NOMO-1 treated with dmso at 0.1 percent for 144 hours (cell line): ENCODE measurements at regions not wholly inside any gene's neighbourhood (a gene's known extent, or its start where the extent isn't known, plus 50 kb on each side); places are given as distances from the start of the nearest gene placed in this dataset.

Source experiments
- DNase-seq: peaks from one replicate; lab custom pipeline; 2025; ENCODE audit not compliant: unreplicated experiment; lab: John Stamatoyannopoulos, UW

- no peak for DNase-seq
Measured at GRCh38 chr12:24109381-24110039, 160.0 kb upstream of the SOX5 start.

GRCh38 chr12:24102676-24103075 lies 153.2 kb upstream of the SOX5 start:
- DNase-seq, result no peak

GRCh38 chr12:24099576-24099975 lies 150.1 kb upstream of the SOX5 start:
- no peak for DNase-seq

- no peak for DNase-seq
Measured at GRCh38 chr12:24095245-24095644, 145.8 kb upstream of the SOX5 start.

GRCh38 chr12:24089510-24089890 lies 140.0 kb upstream of the SOX5 start:
- no peak for DNase-seq

GRCh38 chr12:24088751-24089509 lies 139.5 kb upstream of the SOX5 start:
- DNase-seq, result no peak

GRCh38 chr12:24087294-24087693 lies 137.8 kb upstream of the SOX5 start:
- no peak for DNase-seq

GRCh38 chr12:24084800-24085199 lies 135.3 kb upstream of the SOX5 start:
- DNase-seq, result no peak

GRCh38 chr12:24083838-24084237 lies 134.4 kb upstream of the SOX5 start:
- no peak for DNase-seq

GRCh38 chr12:24081606-24082005 lies 132.1 kb upstream of the SOX5 start:
- no peak for DNase-seq

GRCh38 chr12:24081092-24081529 lies 131.6 kb upstream of the SOX5 start:
- no peak for DNase-seq

- DNase-seq, result no peak
Measured at GRCh38 chr12:24080465-24080864, 131.0 kb upstream of the SOX5 start.

- no peak for DNase-seq
Measured at GRCh38 chr12:24079083-24079482, 129.6 kb upstream of the SOX5 start.

- DNase-seq, result no peak
Measured at GRCh38 chr12:24078318-24078765, 128.9 kb upstream of the SOX5 start.

GRCh38 chr12:24077161-24077560 lies 127.7 kb upstream of the SOX5 start:
- no peak for DNase-seq

GRCh38 chr12:24075650-24076049 lies 126.2 kb upstream of the SOX5 start:
- DNase-seq, result no peak

- DNase-seq, result no peak
Measured at GRCh38 chr12:24073170-24073810, 123.8 kb upstream of the SOX5 start.

- peak; percentile 29 for DNase-seq
Measured at GRCh38 chr12:24072302-24072701, 122.8 kb upstream of the SOX5 start.

GRCh38 chr12:24071842-24072241 lies 122.4 kb upstream of the SOX5 start:
- DNase-seq, result no peak

GRCh38 chr12:24069532-24070395 lies 120.3 kb upstream of the SOX5 start:
- no peak for DNase-seq

GRCh38 chr12:24066865-24067264 lies 117.4 kb upstream of the SOX5 start:
- DNase-seq, result no peak
